GM12874 (cell line): ENCODE measurements at regions not wholly inside any gene's neighbourhood (a gene's known extent, or its start where the extent isn't known, plus 50 kb on each side); places are given as distances from the start of the nearest gene placed in this dataset.
A peak's percentile ranks its signal among the peaks of the same experiment; 100 is the strongest.

Experiments
- TF ChIP-seq, protein P1 (sequence below): IDR thresholded peaks from 2 replicates; pipeline ENCODE4 v1.5.1; 2011; ENCODE audit warnings: low read depth, mild to moderate bottlenecking, control low read depth, low read length, moderate library complexity; ENCODE audit not compliant: insufficient read depth

- TF ChIP-seq, protein P1, sequence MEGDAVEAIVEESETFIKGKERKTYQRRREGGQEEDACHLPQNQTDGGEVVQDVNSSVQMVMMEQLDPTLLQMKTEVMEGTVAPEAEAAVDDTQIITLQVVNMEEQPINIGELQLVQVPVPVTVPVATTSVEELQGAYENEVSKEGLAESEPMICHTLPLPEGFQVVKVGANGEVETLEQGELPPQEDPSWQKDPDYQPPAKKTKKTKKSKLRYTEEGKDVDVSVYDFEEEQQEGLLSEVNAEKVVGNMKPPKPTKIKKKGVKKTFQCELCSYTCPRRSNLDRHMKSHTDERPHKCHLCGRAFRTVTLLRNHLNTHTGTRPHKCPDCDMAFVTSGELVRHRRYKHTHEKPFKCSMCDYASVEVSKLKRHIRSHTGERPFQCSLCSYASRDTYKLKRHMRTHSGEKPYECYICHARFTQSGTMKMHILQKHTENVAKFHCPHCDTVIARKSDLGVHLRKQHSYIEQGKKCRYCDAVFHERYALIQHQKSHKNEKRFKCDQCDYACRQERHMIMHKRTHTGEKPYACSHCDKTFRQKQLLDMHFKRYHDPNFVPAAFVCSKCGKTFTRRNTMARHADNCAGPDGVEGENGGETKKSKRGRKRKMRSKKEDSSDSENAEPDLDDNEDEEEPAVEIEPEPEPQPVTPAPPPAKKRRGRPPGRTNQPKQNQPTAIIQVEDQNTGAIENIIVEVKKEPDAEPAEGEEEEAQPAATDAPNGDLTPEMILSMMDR, result peak; percentile 10; the same call in 1 of the 2 replicates
Observed at GRCh38 chr7:97418312-97418711, 300.8 kb downstream of the SDHAF3 start.

GRCh38 chr7:97419898-97420297, 302.4 kb downstream of the SDHAF3 start:
- TF ChIP-seq, protein P1, result no peak

- TF ChIP-seq, protein P1, result no peak
Observed at GRCh38 chr7:97421307-97421930, 303.9 kb downstream of the SDHAF3 start.

GRCh38 chr7:97422046-97422445, 304.5 kb downstream of the SDHAF3 start:
- TF ChIP-seq, protein P1, result no peak

DNA sequence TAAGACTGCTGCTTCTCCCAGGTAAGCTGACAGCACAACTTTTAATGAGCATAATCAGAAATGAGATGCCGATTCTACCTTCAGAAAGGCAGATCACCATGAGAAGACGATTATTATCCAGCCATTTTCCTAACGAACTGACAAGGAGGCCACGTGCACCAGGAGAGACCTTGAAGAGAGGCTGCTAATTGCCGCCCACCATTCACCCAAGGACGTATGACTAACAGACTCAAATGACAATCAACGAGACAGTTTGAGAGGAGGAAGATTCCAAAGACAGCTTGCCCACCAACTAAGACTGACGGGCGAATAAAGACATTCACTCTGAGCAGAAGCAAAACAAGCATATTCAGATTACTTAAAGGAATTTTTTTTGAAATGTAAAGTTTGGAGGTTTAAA, 301.9 kb upstream of the TAC1 start:
- TF ChIP-seq, protein P1, result no peak

GRCh38 chr7:97439637-97440214, 292.2 kb upstream of the TAC1 start:
- TF ChIP-seq, protein P1, result no peak

- TF ChIP-seq, protein P1, result no peak
Observed at GRCh38 chr7:97446361-97446760, 285.5 kb upstream of the TAC1 start.
